Breast epithelium (tissue), 3 donors: ENCODE measurements at regions not wholly inside any gene's neighbourhood (a gene's known extent, or its start where the extent isn't known, plus 50 kb on each side); places are given as distances from the start of the nearest gene placed in this dataset.

Experiments
- CTCF ChIP-seq, 3 donors: fragments of 450-650 bp; IDR thresholded peaks; one replicate each; pipeline ENCODE4 v1.5.1; 2016 to 2017; ENCODE audit warnings: antibody characterized with exemption in 3 of 3, mild to moderate bottlenecking in 3 of 3, moderate library complexity in 3 of 3
- POLR2AphosphoS5 ChIP-seq, 3 donors: sonication (generic); formaldehyde crosslinking; IDR thresholded peaks; one replicate each; pipeline ENCODE4 v1.6.1; 2017; ENCODE audit warnings: antibody characterized with exemption in 3 of 3

- TF ChIP-seq POLR2AphosphoS5 (IDR thresholded peaks at IDR 0.05) (no peak), CTCF (IDR thresholded peaks at IDR 0.05) (no peak)
These were observed 133.7 kb upstream of the MB21D2 start for GRCh38 chr3:193051314-193051713.
